Skin epidermis (tissue), 12 donors: ENCODE measurements at regions not wholly inside any gene's neighbourhood (a gene's known extent, or its start where the extent isn't known, plus 50 kb on each side); places are given as distances from the start of the nearest gene placed in this dataset.

Source experiments
- H3K27ac ChIP-seq, 21 experiments: fragments of 200-600 bp; sonication (generic) in 11 of 21; one replicate each; pipeline ENCODE4 v1.5.0; 2020; ENCODE audit warnings: mild to moderate bottlenecking in 3 of 21, inconsistent platforms in 2 of 21, moderate library complexity in 2 of 21
- H3K4me3 ChIP-seq, 7 experiments: fragments of 200-600 bp; sonication (generic) in 2 of 7; one replicate each; pipeline ENCODE4 v1.5.0; 2020; ENCODE audit warnings: inconsistent platforms in 2 of 7, mild to moderate bottlenecking in 2 of 7, moderate library complexity in 1 of 7

DNA sequence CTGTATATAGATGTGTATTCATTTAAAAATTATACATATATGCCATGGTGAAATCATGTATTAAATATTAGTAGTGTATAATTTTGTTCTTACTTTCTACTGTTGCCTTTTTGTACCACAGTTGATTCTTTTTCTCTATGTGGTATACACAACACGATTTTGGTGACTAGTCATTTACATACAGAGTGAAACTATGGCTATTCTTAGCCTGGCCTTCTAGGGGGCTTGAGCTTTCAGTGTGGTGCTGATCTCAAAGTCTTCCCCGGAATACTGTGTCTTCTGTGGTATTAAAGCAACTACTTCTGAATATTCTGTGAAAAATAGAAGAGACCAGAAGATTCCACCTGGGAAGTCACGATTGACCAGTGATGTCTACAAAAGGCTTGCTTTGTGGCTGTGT, 301.9 kb downstream of the UTRN start:
- H3K4me3 ChIP-seq: no peak overlapping the region
- H3K27ac ChIP-seq: no peak overlapping the region

DNA sequence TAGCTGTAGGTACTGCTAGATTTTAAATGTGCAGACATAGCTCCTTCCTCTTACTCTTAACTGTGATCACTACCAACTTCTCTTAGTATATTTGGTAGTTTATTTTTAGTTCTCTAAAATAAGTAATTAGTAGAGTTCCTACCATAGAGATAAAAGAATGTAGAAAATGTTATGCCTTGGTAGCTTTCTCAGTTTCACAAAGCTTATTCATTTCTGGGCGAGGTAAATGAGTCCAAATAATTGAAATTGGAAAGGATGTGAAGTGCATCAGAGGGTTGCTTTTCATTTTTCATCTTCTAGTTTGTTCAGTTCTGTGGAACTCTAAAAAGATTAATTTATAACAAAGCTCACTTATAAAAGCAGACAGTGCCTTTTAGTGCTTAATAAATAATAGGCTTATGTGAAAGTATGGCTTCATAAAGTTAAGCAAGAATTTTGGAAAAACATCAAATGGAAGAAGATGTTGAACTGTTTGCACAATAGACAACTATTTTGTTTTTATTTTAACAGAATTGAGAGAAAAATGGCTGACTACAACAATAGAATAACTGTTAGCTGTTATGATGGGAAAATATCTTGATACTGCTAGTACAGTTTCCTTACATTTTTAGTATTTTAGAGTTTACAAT, 303.7 kb downstream of the UTRN start:
- no peak overlapping the region for H3K27ac ChIP-seq
- no peak overlapping the region for H3K4me3 ChIP-seq

- H3K27ac ChIP-seq: no peak overlapping the region
- no peak overlapping the region for H3K4me3 ChIP-seq
These were observed 305.4 kb downstream of the UTRN start for GRCh38 chr6:144590532-144590931.

GRCh38 chr6:144593392-144593791, 308.3 kb downstream of the UTRN start:
- H3K27ac ChIP-seq: no peak overlapping the region

GRCh38 chr6:144594585-144594984, 309.4 kb downstream of the UTRN start:
- Histone ChIP-seq H3K27ac (no peak overlapping the region), H3K4me3 (no peak overlapping the region)

More at GRCh38 chr6:144593392-144593791, 308.3 kb downstream of the UTRN start:
- H3K4me3 ChIP-seq: no peak overlapping the region

DNA sequence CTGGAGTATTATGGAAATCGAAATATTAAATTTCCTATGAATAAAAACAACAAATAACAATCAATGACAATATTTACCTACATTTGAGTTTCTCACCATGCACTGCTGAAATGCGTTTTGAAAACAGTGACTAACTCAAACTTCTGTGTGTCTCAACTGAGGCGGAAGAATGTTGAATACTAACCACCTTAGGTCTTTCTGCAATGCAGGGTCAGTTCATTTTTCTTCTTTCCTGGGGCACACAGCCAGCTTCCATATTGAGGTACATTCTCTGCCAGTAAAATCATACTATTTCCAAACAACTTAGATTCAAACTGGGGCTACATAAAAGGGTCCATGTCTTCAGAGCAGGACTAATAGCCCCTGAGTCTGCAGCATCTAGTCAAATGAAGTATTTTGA, 310.1 kb downstream of the UTRN start:
- Histone ChIP-seq H3K4me3 (no peak overlapping the region), H3K27ac (no peak overlapping the region)

GRCh38 chr6:144597511-144597910, 312.4 kb downstream of the UTRN start:
- Histone ChIP-seq H3K27ac (no peak overlapping the region), H3K4me3 (no peak overlapping the region)

DNA sequence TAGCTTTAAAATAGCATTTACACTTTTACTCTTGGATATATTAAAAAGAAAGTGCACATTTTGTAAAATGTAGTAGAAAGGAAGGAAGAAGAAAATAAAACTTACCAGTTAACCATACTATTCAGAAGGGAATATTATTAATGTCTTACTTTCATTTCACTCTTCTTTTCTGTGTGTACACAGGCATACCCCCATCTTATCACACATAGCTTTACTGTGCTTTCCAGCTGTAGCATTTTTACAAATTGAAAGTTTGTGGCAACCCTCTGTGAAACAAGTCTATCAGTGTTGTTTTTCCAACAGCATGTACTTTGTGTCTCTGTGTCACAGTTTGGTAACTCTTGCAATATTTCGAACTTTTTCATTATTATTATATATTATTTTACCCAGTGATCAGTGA, 314.5 kb downstream of the UTRN start:
- no peak overlapping the region for H3K27ac ChIP-seq
- no peak overlapping the region for H3K4me3 ChIP-seq

DNA sequence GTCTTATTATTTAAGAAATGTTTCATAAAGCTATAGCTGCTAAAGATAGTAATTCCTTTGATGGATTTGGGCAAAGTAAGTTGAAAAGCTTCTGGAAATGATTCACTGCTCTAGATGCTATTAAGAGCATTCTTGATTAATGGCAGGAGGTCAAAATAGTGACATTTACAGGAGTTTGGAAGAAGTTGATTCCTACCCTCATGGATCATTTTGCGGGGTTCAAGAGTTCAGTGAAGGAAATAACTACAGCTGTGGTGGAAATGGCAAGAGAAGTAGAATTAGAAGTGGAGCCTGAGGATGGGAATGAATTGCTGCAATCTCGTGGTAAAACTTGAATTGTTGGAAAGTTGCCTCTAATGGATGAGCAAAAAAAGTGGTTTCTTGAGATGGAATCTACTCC, 316.1 kb downstream of the UTRN start:
- no peak overlapping the region for H3K27ac ChIP-seq

DNA sequence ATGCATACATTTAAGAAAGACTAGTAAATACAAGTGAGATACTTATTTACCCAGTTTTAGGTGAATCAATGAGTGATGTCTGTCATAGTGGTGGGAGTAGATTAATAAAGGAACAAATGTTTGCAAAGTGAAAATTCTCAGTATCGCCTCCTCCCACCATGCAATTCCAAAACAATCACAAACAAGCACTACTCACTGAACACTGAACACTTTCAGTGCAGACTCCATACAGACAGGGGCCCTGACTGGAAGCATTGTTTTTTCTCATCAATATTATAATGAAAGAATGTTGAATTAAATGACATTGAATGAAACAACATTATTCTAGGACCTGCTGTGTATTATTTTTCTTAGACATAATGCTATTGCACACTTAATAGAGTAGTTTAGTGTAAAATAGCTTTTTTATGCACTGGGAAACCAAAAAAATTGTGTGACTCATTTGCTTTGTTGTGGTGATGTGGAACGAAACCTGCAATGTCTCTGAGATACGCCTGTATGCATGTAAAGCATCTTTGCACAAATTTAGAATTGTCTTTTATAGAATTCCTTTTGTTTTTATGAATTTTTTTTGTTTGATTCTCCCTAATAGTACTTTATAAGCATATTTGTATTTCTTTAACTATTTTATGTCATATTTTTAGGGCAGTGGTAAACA, 317.5 kb downstream of the UTRN start:
- H3K27ac ChIP-seq: no peak overlapping the region
- H3K4me3 ChIP-seq: no peak overlapping the region

More for the DNA sequence above, 316.1 kb downstream of the UTRN start:
- H3K4me3 ChIP-seq: no peak overlapping the region

- no peak overlapping the region for H3K4me3 ChIP-seq
- no peak overlapping the region for H3K27ac ChIP-seq
These were observed 320.9 kb downstream of the UTRN start for GRCh38 chr6:144606083-144606482.

GRCh38 chr6:144607998-144608735, 323.0 kb downstream of the UTRN start:
- H3K4me3 ChIP-seq: no peak overlapping the region
- H3K27ac ChIP-seq: no peak overlapping the region

DNA sequence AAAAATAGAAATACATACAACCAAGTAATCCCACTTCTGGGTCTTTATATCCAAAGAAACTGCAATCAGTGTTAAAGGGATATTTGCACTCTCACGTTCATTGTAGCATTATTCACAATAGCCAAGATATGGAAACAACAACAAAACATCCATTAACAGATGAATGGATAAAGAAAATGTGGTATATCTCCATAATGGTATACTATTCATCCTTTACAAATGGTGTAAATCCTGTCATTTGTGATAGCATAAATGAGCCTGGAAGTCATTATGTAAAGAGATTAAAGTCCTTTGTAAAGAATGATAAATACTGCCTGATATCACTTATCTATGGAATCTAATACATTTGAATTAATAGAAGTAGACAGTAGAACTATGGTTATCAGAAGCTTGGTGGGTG, 327.7 kb downstream of the UTRN start:
- no peak overlapping the region for H3K4me3 ChIP-seq

DNA sequence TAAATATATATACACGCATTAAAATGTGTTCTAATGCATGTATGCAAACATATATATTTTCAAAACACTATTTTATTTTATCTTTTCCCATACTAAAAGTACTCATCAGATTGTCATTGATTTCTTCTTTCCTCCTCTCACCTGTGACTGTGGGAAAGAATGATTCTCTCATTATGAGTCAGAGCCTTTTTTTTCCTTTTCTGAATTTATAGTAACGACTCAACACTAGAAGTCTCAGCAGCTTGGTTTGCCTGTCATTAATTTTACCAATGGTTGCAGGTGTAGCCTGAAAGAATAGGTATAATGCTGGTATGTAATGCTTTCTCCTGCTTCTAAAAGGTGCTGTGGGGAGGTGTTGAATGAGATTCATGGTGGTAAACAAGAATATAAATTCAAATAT, 328.7 kb downstream of the UTRN start:
- Histone ChIP-seq H3K4me3 (no peak overlapping the region), H3K27ac (no peak overlapping the region)

More for the DNA sequence above, 327.7 kb downstream of the UTRN start:
- no peak overlapping the region for H3K27ac ChIP-seq

DNA sequence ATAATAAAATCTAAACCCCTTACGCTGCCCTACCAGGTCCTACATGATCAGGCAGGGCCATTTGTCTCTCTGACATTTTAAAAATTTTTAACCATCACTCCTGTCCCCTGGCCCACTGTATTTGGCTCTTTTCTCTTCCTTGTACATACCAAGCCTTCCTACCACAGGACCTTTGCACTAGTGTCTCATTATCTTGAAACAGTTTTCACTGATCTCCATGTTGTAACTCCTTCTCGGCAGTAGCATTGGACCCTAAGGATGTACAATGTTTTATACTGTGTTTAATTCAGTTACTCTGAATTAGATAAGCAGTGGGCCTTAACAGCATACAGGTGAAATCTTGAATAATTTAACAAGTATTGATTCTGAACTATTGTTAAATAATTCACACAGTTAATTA, 330.7 kb downstream of the UTRN start:
- Histone ChIP-seq H3K27ac (no peak overlapping the region), H3K4me3 (no peak overlapping the region)

DNA sequence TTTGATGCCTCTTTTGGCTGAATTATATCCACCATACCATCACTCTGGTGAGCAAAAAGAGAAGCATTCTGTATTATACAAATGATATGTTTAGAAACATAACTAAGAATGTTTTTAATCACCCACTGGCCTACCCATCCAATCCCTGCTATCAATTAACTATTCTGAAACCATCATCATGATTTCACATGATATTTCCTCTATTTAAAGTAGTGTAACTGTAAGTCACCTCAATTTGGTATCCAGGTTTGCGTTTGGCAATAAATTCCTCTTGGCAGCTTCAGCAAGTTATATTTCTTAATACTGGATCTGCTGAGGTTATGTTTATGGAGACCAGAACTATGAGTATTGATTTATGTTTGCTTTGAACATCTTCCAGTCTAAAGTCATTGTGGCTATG, 332.1 kb downstream of the UTRN start:
- Histone ChIP-seq H3K4me3 (no peak overlapping the region), H3K27ac (no peak overlapping the region)

- Histone ChIP-seq H3K4me3 (no peak overlapping the region), H3K27ac (no peak overlapping the region)
These were observed 332.6 kb downstream of the UTRN start for GRCh38 chr6:144617708-144618107.

- H3K27ac ChIP-seq: no peak overlapping the region
- H3K4me3 ChIP-seq: no peak overlapping the region
These were observed 334.8 kb downstream of the UTRN start for GRCh38 chr6:144619966-144620365.

GRCh38 chr6:144621332-144621731, 336.2 kb downstream of the UTRN start:
- no peak overlapping the region for H3K4me3 ChIP-seq
- H3K27ac ChIP-seq: no peak overlapping the region

GRCh38 chr6:144624246-144624645, 339.1 kb downstream of the UTRN start:
- Histone ChIP-seq H3K27ac (peak overlapping the region in 1 of 21 experiments; percentile 34), H3K4me3 (no peak overlapping the region)

GRCh38 chr6:144624716-144625115, 339.6 kb downstream of the UTRN start:
- H3K27ac ChIP-seq: peak overlapping the region in 1 of 21 experiments; percentile 34
- no peak overlapping the region for H3K4me3 ChIP-seq
